GM21619 (cell line): ENCODE measurements at regions not wholly inside any gene's neighbourhood (a gene's known extent, or its start where the extent isn't known, plus 50 kb on each side); places are given as distances from the start of the nearest gene placed in this dataset.
A peak's percentile ranks its signal among the peaks of the same experiment; 100 is the strongest.

Source experiments
- ATAC-seq: cut with Tn5 transposase; IDR thresholded peaks from one replicate; pipeline ENCODE4 v1.9.1; 2021; ENCODE audit not compliant: unreplicated experiment

- ATAC-seq, result no peak
Observed at GRCh38 chr6:44559486-44560270, 172.2 kb downstream of the CDC5L start.

GRCh38 chr6:44560458-44561059, 173.1 kb downstream of the CDC5L start:
- no peak for ATAC-seq

- ATAC-seq, result no peak
Observed at GRCh38 chr6:44561060-44561623, 173.6 kb downstream of the CDC5L start.

GRCh38 chr6:44561832-44562665, 174.5 kb downstream of the CDC5L start:
- ATAC-seq, result no peak

DNA sequence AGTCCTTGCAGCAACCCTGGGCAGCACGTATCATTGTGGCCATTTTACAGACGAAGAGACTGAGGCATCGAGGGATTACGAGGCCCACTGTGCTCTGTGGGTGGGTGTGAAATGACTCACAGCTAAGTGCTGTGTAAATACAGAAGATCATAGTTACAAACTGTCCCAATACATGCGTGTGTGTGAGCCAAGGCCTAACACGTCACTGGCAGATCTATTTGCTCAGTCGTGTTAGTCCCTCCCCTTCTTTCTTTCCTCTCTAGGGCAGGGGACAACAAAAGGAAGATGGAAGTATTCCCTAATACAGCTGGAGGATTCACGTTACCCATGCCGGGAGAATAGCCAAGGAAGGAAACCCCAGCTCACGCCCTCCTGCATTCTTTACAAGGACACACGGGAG, 175.9 kb downstream of the CDC5L start:
- ATAC-seq, result no peak

- no peak for ATAC-seq
Observed at GRCh38 chr6:44564906-44565524, 177.5 kb downstream of the CDC5L start.

- ATAC-seq, result no peak
Observed at GRCh38 chr6:44567406-44567805, 179.9 kb downstream of the CDC5L start.

DNA sequence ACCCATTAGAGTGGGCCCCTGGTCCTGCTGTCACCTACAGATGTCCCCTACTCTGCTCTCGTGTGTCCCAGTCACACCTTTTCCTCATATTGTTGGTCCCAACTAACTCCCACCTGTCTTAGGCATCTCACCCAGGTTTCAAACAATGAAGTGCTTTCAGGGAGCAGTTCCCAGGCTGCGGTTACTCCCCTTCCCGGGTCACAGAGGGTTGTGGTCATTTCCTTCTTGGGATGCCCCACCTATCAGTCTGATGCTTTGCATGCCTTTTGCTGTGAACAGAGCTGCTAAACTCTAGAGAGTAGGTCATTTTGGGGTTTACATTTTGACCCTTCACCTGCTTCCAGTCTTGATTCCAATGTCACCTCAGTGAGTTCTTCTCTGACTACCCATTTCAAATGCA, 181.6 kb downstream of the CDC5L start:
- ATAC-seq, result no peak

GRCh38 chr6:44569931-44570385, 182.5 kb downstream of the CDC5L start:
- no peak for ATAC-seq

DNA sequence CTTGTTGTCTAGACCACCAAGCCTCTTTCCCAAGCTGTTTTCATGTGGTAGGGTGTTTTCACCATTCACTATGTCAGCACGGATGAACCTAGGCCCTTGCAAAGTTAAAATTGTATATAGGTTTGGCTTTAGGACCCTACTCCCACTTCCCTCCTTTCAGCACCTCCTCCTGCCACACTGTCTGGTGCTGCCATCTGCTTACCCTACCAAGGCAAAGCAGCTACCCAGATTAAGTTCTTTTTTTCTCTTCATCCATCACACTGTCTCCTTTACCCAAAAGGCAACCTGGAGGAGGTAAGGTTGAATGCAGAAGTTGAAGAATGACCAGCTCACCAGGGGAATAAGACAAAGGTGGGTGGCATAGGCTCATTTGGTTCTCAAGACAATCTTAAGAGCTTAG, 184.0 kb downstream of the CDC5L start:
- ATAC-seq, result no peak

GRCh38 chr6:44572346-44572745, 184.8 kb downstream of the CDC5L start:
- no peak for ATAC-seq

DNA sequence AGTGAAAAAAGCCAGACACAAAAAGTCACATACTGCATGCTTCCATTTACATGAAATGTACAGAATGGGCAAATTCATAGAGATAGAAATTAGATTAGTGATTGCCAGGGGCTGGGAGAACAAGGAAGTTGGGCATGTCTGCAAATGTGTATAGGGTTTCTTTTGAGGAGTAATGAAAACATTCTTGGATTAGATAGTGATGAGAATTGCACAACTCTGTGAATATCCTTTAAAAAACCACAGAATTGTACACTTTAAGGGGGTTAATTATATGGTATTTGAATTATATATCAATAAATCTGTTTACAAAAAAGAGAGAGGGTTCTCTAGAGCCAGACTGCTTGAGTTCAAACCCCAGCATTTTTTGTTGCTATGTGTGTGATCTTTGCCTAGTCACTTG, 188.1 kb downstream of the CDC5L start:
- no peak for ATAC-seq

DNA sequence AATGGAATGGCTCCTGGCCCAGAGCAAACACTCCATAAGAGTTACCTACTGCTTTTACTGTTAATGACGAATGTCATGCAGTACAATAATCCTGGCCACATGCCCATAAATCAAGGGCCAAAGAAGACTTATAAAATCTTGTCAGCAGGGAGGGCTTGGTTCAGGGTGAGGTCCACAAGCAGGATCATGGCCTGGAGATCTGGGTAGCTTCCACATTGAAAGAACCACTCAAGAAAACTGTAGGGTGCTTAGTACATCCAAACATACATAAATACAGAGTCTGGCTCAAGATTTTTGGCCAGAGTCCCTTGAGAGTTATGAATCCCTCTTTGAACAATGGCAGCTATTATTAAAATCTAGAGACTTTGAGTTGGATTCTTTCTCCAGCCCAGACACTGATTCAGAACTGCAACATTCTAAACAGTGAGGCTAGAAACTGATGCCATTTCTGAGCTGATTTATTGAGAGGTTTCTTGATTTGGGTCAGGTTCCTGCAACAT, 188.7 kb downstream of the CDC5L start:
- ATAC-seq, result no peak

GRCh38 chr6:44580901-44581300, 193.4 kb downstream of the CDC5L start:
- ATAC-seq, result no peak

DNA sequence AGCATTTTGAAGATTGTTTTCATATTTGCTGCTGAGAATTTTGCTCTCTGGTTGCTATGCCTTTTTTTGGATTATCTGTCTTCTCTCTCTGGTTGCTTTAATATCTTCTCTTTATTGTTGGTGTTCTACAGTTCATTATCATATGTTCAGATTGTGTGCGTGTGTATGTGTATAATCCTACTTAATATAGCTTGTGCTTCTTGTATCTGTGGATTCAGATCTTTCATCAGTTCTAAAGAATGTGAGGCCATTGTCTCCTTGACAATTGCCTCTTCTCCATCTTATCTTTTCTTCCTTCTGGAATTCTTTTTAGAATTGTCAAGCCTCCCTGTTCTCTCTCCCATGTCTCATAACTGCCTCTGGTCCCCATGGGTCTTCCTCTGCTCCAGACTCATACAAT, 195.4 kb downstream of the CDC5L start:
- ATAC-seq, result no peak

- ATAC-seq, result no peak
Observed at GRCh38 chr6:44590471-44590870, 203.0 kb downstream of the CDC5L start.

DNA sequence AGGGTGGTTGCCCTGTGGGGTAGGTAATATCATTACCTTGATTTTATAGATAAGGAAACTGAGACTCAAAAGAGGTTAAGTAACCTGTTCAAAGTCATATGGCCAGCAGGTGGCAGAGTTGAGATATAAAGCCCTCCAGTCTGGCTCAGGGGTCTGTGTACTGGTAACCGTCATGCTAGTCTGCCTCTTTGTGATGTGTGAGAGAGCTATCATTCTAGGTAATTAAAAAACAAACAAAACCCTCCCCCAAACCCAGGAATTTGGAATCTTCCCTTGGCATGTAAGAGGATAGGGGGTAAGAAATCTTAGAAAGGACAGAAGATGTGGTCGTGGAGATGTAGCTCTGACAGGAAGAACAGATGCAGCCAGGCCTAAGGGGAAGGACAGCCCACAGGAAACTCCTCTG, 206.0 kb downstream of the CDC5L start:
- ATAC-seq, result peak; percentile 60

DNA sequence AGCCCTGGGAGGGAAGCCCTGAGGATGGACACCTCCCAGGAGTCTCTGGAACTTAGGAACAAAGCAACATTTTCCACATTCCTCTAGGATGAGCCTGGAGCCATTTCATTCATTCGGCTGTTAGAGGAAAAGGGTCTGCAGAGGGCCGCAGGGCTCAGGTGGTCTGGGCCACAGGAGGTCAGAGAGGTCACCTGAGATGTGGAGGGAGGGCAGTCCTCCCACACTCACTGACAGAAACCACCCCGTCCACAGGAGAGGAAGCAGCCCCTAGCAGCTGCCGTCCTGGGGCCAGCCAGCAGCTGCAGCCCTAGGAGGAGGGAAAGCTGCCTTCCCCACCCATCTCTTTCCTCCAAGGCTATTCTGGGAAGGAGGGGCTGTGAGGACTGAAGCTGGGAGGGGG, 207.0 kb downstream of the CDC5L start:
- ATAC-seq, result no peak

GRCh38 chr6:44598679-44599078, 211.2 kb downstream of the CDC5L start:
- ATAC-seq, result no peak

GRCh38 chr6:44599672-44600071, 212.2 kb downstream of the CDC5L start:
- ATAC-seq, result no peak
